SKM-1 (cell line): ENCODE measurements at regions not wholly inside any gene's neighbourhood (a gene's known extent, or its start where the extent isn't known, plus 50 kb on each side); places are given as distances from the start of the nearest gene placed in this dataset.

ENCODE experiments used
- DNase-seq: peaks from one replicate; lab custom pipeline; 2025; ENCODE audit not compliant: unreplicated experiment; lab: John Stamatoyannopoulos, UW

DNA sequence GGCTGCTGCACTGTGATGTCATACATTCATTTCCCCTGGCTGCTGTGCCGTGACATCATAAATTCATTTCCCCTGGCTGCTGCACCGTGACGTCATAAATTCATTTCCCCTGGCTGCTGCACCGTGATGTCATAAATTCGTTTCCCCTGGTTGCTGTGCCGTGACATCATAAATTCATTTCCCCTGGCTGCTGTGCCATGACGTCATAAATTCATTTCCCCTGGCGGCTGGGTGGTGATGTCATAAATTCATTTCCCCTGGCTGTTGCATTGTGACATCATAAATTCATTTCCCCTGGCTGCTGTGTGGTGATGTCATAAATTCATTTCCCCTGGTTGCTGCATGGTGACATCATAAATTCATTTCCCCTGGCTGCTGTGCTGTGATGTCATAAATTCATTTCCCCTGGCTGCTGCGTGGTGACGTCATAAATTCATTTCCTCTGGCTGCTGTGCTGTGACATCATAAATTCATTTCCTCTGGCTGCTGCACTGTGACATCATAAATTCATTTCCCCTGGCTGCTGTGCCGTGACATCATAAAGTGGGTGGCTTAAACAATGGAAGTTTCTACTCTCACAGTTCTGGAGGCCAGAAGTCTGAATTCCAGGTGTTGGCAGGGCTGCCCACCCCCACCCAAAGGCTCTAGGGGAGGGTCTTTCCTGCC is 301.1 kb downstream of the SHANK2 start:
- DNase-seq: no peak

DNA sequence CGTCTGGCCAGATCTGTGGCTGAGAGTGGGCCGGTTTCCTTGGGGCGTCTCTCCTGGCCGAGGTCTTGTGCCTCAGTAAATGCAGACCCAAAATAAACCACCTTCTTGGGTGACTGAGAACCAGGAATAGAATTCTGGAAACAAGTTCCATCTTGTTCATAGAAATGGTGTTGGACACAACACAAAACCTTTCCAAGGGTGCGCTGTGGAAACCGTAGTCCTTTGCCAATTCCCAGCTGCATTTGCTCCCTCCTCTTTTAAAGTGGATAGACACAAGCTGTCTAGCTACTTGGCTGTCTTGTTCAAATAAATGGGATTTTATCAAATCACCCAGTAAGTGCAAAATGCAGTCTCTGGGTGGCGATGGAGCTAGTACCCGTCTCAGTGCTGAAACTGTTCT is 300.2 kb downstream of the SHANK2 start:
- no peak for DNase-seq

DNA sequence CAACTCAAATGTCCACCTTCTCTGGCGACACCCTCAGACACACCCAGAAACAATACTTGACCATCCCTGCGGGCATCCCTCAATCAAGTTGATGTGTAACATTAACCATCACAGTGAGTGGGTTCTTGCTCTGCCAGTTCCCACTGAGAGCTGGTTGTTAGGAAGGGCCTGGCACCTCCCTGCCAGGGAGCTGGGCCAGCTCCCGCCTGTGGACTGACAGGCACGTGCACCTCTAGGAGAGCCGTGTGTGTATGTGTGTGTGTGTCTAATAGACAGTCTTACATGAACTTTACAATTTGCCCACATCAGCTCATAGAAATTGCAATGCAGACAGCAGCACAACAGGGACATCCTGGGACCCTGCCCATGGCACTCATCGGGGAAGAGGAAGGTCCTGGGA is 298.7 kb downstream of the SHANK2 start:
- no peak for DNase-seq

DNA sequence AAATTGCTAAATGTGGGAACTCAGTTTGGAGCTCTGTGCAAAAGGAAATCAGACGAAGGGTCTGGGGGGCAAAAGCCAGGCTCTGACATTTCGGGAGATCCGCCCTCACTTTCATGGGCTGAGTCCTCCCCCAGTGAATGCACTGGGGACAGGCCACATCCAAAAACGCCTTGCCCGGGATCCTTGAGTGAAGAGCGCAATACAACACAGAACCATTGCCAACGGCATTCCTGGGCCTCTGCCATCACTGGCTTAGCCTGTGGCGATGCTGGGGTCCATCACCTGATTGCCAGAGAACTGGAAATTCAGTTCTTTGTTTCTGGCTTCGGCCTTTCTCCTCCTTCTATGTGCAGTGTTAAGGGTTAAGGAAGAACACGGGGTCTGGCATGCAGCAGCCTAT is 297.9 kb downstream of the SHANK2 start:
- no peak for DNase-seq
